ENCODE measurements at regions not wholly inside any gene's neighbourhood (a gene's known extent, or its start where the extent isn't known, plus 50 kb on each side); places are given as distances from the start of the nearest gene placed in this dataset.

DNA sequence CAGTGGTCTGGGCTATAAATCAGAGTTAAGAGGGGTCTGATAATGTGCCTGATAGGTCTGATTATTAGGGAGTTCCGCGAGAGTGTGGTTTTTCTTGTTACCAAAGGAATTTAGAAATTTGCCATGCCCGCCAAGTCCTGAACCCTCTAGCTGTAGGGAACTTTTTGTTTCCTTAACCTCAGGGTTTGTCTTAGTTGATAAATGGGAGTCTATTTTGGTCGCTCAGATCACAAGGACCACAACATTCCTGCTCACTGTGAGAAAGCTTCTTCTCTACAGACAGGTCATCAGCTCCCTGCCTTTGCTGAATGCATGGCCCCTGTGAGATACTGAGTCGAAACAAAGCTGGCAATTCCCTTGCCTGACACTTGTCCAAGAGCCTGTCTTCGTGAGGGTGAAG is 497.8 kb downstream of the HS3ST4 start:
- no peak for DNase-seq

DNA sequence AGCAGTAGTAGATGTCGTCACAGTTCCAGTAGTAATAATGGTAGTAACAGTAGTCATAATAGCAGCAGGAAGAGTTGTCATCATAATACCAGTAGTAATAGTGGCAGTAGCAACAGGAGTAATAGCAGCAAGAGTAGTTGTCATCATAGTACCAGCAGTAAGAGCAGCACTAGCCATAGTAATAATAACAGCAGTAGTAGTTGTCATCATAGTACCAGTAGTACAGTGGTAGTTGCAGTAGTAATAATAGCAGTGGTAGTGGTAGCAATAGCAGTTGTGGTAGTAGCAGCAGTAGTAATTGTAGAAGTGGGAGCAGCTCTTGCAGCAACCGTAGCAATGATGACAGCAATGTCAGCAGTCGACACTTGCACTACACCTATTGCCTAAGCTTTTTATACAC is 502.8 kb downstream of the HS3ST4 start:
- DNase-seq, result no peak

DNA sequence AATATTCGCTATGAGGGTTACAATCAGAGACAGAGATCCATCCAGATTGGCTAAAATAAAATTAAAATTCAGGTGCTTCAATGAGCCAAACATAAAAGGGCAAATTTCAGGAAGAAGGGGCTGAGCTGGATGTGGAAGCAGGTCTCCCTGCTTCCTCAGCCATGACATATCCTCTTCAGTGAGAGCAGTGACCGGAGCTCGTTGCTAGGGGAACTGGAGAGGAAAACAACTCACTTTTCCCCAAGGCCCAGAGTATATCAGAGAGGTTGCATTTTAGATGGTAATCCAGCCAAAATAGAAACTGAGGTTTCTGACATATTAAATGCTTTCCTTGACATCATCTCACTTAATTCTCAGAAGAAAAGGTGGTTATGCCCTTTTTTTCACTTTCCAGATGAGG is 503.5 kb downstream of the HS3ST4 start:
- no peak for DNase-seq

DNA sequence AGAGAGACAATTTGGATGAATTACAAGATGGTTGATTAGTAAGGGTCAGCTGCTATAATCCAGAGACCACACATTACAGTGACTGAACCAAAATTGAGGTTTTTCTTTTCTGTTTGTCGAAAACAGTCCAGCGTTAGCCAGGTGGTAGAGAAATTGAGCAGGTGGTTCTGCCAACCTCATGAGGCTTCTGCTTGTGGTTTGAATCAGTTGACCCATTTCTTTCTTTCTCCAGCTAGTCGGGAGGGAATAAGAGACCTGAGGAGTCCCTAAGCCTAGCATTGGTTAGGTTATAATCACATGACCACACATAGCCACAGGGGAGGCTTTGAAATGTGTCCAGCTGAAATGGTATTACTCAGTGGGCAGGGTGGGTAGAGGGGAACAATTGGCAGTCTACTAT is 504.6 kb downstream of the HS3ST4 start:
- DNase-seq, result no peak

DNA sequence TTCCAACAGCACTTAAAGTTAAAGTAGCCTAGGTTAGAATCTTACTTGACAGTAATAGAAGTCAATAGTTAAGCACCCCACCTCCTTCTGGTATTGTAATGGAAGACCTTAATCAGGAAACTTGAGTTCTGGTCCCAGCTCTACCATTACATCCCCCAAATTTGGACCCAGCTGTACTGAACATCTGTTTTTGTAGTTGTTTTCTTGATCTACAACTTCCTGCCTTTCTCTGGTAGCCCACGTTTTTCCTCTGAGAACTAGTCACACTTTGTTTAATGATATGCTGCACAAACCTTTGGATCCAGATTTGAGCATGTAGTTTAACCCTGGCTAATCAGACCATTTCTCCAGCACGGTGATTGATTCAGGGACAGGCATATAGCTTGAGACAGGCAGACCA is 505.0 kb downstream of the HS3ST4 start:
- no peak for DNase-seq

DNA sequence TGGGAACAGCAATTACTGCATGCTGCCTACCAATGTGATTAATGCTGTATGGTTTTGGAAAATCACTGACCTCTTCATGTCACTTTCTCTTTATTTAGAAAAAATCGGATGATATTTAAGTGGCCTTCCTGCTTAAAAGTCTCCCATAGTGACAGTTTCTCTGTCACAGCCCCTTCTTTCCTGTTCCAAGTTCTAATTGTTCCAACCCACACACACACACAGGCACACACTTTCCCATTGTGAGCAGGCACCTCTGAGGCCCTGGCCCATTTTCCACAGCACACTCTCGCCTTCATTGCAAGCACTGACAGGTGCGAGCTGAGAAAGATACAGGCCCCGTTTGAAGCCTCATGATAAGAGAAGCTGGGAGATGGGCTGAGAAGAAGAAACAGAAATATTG is 505.9 kb downstream of the HS3ST4 start:
- DNase-seq, result no peak

DNA sequence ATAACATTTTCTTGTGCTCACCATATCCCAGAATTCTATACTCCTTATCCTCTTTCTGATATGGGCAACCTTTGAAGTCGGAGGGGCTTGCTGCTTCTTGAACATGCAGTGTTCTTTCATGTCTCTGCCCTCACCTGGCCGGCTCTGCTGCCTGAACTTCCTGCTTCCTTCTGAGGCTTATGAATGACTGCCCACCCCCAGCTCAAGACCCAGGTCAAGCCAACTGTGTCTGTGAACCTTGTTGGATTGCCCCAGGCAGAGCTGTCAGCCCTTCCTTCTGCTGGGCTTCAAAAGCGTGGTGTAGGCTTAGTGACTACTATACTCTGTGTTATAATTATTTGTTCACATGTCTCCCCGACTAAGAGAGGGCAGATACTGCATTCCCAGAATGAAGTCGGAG is 506.5 kb downstream of the HS3ST4 start:
- DNase-seq, result no peak

DNA sequence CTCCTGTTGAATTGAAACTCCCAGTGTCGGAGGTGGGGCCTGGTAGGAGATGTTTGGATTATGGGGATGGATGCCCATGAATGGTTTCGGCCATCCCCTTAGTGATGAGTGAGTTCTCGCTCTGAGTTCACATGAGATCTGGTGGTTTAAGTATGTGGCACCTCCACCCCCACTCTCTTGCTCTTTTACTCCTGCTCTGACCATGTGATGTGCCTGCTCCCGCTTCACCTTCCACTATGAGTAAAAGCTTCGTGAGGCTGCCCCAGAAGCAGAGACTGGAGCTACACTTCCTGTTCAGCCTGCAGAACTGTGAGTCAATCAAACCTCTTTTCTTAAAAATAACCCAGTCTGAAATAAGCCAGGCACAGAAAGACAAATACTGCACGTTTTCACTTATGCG is 512.4 kb downstream of the HS3ST4 start:
- no peak for DNase-seq

DNA sequence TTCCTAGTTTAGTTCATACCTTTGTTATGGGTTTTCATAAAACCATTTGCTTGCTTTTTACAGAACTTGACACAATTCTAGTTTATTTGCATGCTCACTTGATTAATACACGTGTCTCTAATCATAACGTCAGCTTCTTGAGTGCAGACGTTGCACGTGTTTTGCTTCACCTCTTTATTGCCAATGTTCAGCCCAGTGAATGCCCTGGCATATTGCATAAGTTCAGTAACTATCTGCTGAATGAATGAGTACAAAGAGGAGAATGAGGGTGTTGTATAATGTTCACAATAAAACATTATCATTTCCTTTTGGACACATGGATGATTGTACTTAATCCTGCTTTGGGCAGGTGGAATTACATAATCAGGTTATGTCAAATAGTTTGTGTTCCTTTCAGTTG is 519.8 kb downstream of the HS3ST4 start:
- no peak for DNase-seq

DNA sequence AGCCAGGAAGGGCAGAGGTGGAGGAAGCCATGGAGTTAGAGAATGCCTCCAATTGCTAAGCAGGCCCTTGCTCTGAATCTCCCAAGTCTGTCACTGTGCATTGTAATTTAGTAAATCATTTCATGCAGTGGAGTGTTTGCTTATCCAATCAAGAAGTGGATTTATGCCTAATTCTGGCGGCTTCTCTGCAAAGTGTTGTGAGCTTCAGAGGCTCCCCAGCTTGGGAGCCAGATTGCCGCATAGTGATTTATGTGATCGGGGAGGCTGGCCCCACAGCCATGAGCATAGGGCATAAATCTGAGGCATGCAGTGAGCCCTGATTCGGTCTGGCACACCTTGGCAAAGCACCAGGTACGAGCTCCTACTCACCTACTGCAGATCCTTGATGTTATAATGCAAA is 520.8 kb downstream of the HS3ST4 start:
- DNase-seq, result no peak

DNA sequence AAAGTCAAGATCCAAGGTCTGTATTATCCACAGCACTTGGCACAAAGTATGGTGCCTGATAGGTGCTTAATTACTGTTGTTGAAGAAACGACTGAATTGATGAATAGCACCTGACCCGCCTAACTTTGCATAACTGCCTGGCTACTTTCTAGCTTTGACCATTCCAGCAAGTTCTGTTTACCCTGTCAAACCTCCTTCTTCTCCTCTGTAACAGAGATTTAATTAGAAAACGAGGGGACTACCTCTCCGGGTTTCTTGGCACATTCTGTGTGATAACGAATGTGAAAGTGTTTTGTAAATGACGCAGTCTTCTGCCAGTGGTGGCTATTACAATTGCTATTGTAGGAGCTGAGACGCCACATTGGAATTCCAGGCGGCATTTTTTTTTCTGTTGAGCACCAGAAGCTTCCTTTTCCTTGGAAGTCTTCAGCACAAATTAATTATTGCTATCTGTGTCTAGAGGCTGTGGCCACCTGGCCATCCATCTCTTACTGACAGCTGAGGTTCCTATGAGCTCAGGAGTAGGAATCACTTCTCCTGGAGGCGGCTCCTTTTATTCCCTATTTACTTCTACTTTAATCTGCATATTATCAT is 522.9 kb downstream of the HS3ST4 start:
- no peak for DNase-seq

DNA sequence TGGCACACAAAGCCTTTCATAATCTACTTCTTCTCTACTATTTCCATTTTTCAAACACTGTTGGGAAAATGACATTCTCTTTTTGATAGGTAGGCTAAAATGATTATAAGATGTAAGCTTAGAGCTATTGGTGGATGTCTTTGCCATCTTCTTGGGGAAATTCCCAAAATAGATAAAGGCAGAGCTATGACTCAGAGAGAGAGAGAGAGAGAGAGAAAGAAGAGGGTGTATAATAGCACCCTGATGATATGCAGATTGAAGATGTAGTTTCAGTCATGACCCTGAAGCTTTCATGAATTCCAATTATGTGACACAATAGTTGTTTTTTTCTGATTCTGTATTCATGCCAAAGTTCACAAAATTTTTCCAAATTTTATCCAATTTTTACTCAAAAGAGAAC is 529.1 kb downstream of the HS3ST4 start:
- no peak for DNase-seq

DNA sequence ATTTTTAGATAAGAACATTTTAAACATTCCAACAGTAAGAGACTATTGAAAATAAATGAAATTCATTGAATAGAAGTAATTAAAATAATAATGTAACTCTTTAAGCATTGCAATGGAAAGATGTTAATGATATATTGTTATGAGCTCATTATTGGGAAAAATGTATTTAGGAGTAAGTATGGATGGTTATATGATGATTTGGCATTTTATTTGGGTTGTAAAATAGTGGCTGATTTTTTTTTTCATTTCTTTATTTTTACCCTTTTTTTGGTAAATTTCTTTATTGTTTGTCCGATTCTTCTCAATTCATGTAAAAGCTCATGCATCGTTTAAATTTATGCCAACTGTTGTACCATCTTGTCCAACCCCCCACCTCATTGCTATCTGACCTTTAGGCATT is 539.9 kb downstream of the HS3ST4 start:
- DNase-seq, result no peak

DNA sequence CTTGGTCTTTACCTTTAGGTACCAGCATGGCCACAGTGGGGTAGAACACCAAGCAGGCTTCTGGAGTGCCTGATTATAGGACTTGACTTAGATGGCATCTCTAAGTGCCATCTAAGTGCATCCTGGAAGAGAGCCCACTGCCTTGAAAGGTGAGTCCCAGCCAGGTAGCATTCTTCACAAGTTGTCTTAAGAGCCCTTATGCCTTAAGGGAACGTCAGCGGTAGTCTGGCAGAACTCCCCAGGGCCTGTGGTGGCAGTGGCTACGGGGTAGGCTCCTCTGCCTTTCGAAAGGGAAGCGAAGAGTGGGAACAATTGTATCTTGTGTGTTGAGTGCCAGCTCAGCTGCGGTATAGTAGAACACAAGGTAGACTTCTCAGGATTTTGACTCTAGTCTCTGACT is 549.0 kb downstream of the HS3ST4 start:
- no peak for DNase-seq

DNA sequence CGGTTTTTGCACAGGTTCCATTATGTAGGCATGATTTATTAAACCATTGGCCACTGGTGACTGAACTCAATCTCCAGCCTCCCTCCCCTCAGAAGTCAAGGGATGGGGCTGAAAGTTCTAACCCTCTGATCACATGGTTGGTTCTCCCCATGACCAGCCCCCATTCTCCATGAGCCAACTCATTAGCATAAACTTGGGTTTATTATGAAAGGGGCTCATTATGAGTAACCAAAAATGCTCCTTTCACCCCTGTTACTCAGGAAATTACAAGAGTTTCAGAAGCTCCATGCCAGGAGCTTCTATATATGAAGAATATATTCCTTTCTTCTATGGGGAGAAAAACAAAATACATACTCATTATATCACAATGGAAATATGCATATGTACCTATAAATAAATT is 555.3 kb downstream of the HS3ST4 start:
- no peak for DNase-seq

DNA sequence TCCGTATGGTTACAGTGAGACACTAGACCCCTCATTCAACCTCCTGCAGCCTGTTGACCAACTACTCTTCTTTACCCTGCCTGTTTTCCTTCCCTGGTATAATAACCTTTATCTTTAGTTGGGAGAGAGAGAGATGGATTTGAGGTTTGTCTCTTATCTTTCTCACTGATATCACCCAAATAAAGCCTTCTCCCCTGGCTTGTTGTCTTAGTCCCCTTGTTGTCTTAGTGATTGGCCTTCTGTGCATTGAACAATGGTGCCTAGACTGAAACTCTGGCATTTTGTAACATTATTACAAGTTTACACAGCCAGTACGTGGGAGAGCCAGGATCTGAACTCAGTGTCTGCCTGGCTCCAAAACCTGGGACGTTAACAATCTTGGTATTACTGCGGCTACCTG is 560.8 kb downstream of the HS3ST4 start:
- no peak for DNase-seq

DNA sequence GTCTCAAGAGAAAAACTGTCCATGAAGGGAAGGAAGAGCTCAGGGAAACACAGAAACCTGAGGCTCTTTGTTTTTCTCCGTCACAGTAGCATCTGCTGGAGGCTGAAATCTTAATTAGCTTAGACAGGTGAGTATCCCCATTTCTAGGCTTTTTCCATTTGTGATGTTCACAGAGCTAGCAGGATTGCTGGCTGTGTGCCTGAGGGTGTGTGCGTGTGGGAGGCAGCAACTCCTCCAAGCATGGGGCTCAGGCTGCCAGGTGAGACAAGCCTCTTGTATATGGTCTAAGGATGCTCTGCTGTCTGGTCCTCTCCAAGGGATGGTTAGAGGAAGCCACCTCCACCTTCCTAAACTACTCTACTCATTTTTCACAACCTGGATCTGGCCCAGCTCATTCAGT is 569.9 kb downstream of the HS3ST4 start:
- DNase-seq, result no peak

DNA sequence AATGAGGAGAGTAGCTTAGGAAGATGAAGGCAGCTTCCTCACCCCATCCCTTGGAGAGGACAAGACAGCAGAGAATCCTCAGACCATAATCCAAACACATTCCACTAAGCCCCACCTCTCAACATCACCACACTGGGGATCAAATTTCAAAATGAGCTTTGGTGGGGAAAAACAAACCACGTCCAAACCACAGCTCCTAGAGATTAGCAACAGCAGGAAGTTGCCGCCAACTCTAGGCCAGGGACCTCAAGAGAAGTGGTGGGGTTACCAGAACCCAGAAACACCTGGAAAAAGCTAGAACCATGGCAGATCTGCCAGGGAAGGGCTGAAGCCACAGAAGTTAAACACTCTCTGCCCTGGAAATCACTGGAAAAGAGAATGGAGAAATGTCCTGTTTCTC is 571.6 kb downstream of the HS3ST4 start:
- DNase-seq, result no peak

DNA sequence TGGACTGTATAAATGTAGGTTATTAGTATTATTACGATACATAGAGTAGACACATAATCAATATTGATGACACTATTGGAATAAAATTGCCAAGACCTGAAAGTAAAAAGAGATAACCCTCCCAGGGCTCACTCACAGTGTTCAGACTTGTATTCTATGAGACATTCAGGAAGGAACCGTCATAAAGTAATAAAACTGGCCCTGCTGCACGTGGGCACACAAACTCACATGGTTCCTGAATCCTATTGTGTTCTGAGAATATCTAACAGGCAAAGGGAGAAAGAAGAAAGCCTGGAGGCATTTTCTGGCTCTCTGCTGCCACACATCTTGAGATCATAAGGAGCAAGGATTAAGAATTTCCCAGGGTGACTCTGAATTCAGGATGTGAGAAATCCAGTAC is 575.9 kb downstream of the HS3ST4 start:
- DNase-seq, result no peak

DNA sequence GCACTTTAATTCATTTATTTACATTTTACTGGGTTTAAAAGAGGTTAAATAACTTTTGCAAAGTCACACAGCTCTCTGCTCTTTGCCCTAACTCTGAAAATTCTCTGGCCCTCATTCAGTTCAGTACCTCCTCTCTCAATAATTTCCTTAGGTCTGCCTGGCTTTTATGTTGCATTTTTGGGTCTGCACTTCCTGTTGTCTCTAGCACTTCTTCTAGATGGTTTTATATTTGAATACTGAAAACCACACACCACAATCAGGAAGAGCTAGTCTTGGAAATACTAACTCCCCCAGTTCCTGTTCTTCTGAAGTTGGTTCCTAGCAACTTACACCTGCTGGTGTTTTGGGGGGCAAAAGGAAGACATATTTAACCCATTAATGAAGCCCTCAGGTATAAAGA is 577.9 kb downstream of the HS3ST4 start:
- no peak for DNase-seq

DNA sequence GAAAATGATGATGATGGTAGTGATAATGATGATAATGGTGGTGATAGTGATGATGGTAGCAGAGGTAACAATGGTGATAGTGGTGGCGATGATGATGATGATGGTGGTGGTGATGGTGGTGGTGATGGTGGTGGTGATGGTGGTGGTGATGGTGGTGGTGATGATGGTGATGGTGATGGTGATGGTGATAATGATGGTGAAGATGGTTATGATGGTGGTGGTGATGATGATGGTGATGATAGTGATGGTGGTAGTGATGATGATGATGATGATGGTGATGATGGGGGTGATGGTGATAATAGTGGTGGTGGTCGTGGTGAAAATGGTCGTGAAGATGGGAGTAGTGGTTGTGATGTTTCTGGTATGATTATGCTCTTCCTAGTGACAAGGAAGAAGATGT is 581.8 kb downstream of the HS3ST4 start:
- DNase-seq, result no peak

DNA sequence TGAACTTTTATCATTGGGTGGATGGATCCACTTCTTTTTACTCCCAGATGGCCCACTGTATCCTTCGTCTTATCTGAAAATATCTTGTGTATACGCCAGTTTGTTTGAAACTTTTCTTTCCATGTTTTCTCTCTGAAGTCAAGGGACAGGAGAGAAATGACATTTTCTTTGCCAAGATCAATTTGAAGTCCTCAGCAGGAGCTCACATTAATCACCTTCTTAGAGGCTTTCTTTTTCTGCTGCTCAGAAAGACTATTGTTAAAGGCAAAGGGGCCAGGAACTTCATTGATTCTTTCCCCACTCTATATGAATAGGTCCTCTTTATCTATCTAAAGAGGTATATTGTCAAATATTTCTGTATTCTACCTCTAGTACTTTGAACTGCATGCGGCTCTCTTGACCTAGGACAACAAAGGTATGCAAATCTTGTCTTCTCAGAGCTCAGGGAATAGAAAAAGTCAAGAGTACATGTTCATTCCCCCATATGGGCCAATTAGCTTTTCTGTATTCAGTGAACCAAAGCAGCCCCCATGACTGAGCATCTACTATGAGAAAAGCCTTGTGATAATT is 583.3 kb downstream of the HS3ST4 start:
- DNase-seq, result no peak

DNA sequence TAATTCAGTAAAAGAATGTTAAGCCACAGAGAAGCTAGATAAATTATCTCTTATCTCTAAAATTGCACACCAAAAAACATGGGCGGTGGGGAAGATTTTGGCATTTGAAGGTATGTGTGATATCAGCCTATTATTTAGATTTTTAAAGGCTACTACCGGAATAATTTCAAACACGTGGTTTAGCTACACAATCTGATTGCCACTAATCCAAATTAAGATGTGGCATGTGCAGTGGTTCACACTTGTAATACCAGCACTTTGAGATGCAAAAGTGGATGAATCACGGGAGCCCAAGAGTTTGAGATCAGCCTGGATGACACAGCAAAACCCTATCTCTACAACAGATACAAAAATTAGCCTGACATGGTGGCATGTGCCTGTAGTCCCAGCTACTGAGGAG is 584.5 kb downstream of the HS3ST4 start:
- no peak for DNase-seq

DNA sequence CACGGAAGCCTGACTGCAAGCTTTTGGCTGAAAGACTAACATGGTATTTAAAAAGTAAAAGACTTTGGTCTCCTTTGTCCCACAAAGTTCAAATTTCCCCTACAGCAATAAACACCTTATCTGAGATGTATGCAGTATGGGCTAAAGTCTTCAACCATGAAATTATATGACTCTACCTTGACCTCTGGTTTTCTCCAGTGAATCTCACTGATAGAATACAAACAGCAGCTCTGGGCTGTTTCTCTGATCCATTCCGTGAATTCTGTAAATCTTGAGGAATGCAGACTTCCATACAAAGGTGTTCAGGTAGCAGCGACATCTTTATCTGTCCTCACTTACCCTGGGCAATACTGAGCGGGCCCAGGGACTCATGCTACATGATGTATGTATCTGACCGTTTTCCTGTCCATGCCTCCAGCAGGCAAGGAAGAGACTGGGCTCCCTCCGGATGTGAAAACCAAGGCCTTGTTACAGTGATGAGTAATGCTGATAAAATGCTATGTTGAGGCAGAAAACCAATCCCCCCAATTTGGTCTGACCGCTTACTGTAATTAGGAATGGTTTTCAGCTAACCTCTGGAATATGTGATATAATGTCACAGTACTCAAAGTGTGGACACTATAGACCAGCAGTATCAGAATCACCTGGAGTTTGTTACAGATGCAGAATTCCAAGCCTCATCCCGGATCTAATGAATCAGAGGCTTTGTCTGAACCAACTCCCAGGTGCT is 589.8 kb downstream of the HS3ST4 start:
- no peak for DNase-seq

Measured in activated effector memory CD4-positive, alpha-beta T cell treated with Interleukin-2 at 50 U/mL for 16 hours (primary cell).